ENCODE measurements at regions not wholly inside any gene's neighbourhood (a gene's known extent, or its start where the extent isn't known, plus 50 kb on each side); places are given as distances from the start of the nearest gene placed in this dataset.
"Not testable (repeated sequence)": the region's sequence is repeated elsewhere in the genome, so short reads cannot be mapped to it uniquely, and the experiment has no call there.

DNA sequence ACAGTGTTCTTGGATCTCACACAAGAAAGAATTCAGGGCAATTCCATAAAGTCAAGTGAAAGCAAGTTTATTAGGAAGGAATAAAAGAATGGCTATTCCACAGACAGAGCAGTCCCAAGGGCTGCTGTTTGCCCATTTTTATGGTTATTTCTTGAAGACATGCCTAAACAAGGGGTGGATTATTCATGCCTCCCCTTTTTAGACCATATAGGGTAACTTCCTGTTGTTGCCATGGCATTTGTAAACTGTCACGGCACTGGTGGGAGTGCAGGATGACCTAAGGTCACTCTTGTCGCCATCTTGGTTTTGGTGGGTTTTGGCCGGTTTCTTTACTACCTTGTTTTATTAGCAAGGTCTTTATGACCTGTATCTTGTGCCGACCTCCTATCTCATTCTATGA lies 219.6 kb downstream of the RAB11FIP4 start:
- DNase-seq = not testable (repeated sequence)

DNA sequence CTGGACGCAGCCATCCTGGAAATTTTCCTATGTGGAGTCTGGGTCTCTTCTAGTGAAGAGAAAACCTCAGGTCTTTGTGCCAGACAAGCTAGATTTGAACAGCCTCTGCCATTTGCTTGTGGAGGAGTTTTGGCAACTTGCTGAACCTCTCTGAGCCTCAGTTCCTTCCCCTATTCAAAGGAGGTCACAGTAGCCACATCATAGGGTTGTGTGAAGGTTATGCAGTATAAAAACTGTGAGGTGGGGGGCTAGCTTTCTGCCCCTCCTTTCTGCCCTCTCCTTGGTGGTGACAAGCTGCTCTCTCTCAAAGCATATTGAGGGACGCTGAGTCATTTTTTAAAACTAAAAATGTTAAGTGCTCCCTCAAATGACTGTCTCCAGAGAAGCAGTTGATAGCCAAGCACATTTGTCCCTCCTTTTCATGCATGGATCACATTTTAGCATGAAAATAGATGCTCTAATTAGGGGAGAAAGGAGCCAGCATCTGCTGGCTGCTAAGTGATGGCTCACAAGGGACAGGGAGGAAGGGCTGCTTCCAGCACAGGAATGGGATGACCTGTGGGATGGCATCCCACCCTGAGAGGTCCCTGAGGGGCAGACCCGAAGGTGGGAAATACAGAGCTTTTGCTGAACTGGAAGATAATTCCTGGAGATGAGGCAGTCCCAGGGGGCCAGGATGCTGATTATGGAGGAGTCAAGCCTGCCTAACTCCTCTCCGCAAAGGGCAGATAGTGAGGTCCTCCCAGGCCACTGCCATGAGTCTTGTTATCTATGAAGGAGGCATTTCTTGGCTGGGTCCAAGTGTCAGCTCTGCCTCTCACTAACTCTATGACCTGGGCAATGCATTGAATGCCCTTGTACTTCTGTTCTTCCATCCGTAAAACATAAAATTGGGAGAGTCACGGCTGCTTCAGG lies 218.8 kb downstream of the RAB11FIP4 start:
- DNase-seq = no peak

DNA sequence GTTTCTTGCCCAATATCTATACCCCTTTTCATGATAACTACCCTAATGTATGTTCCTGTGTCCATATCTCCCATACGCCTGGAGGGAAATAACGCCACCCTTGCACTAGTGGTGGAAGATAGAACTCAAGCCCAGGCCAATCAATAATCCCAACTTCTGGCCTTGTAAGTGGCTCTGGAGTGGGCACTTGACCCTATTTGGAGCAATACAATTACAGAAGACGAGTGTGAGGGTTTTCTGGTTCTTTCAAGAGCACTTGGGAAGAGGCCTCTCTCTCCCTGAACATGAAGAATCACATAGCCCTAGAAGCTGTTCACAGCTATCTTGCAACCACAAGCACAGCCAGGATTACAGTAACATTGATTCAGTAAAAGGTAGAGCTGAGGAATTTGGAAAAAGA lies 217.9 kb downstream of the RAB11FIP4 start:
- no peak for DNase-seq

DNA sequence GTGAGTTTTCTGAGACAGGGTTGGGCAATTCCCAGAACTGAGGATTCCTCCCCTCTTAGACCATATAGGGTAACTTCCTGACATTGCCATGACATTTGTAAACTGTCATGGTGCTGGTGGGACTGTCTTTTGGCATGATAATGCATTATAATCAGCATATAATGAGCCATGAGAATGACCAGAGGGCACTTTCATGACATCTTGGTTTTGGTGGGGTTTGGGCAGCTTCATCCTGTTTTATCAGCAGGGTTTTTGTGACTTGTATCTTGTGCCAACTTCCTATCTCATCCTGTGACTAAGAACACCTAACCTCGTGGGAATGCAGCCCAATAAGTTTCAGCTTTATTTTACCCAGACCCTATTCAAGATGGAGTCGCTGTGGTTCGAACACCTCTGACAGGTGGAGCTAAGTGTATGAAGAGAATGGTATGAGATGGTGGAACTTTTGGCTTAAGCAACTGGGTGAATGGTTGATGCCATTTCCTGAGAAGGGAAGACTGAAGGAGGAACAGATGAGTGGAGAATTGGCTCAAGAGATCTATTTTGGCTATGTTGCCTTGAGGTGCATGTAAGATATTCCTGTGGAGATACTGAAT lies 217.3 kb downstream of the RAB11FIP4 start:
- DNase-seq = no peak

- DNase-seq = no peak
Observed at GRCh38 chr17:31605761-31606160, 214.3 kb downstream of the RAB11FIP4 start.

- no peak for DNase-seq
Observed at GRCh38 chr17:31604936-31605335, 213.5 kb downstream of the RAB11FIP4 start.

DNA sequence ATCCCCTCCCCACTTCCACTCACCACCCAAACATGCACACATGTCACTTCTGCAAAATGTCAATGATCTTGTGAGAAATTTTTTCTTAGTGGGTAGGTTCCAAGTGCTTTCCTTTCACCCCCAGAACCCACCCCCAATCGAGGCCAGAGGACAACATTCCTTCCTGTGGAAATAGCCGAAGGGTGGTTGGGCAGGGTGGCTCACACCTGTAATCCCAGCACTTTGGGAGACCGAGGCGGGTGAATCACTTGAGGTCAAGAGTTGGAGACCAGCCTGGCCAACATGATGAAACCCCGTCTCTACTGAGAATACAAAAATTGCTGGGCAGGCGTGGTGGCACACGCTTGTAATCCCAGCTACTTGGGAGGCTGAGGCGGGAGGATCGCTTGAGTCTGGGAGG lies 208.7 kb downstream of the RAB11FIP4 start:
- not testable (repeated sequence) for DNase-seq

- no peak for DNase-seq
Observed at GRCh38 chr17:31598921-31599571, 207.6 kb downstream of the RAB11FIP4 start.

- DNase-seq = no peak
Observed at GRCh38 chr17:31598399-31598782, 206.9 kb downstream of the RAB11FIP4 start.

GRCh38 chr17:31597646-31598398 lies 206.3 kb downstream of the RAB11FIP4 start:
- no peak for DNase-seq

DNA sequence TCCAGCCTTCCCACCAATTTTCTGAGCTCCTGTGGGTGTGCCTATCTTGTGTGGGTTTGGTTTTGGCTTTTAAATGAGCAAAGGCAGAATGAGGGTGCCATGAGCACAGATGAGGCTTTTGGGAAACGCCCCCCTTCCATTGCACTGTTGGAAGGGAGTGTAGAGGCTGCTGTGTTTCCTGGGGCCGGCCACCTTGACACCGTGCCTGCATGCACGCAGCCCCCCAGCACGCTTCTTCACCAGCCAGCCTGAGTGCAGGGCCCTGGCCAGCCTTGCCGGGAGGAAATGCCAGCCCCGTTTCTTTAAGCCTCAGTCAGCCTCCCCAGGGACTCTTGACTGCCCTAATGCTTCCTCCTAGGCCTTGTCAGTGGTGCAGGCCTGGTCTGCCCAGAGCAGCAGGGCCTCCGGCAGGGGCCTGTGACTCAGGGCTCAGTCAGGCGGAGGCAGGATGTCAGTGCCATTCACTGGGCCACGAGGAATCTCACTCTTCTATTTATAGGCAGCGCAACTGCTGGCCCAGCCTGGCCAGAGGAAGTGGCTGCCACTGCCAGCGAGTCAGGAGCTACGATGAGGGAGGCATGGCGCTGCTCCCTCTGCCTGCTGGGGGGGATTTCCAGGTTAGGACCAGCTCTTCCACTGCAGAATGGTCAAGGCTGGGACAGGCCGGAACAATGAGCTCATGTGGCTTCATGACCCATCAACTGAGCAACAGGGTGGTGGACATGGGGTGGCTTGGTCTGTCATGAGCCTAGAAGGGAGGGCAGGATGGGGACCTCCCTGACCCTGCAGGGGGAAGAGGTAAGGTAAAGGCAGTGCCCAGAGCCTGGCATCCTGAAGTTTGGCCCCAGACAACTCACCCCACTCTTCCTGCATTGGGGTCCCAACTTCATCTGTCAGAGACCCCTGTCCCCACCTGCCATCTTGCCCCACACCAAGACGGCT lies 205.2 kb downstream of the RAB11FIP4 start:
- DNase-seq = peak; percentile 58

- DNase-seq = no peak
Observed at GRCh38 chr17:31595666-31596381, 204.3 kb downstream of the RAB11FIP4 start.

- no peak for DNase-seq
Observed at GRCh38 chr17:31595076-31595475, 203.6 kb downstream of the RAB11FIP4 start.

- no peak for DNase-seq
Observed at GRCh38 chr17:31594416-31594815, 202.9 kb downstream of the RAB11FIP4 start.

GRCh38 chr17:31593806-31594205 lies 202.3 kb downstream of the RAB11FIP4 start:
- peak; percentile 91 for DNase-seq

DNA sequence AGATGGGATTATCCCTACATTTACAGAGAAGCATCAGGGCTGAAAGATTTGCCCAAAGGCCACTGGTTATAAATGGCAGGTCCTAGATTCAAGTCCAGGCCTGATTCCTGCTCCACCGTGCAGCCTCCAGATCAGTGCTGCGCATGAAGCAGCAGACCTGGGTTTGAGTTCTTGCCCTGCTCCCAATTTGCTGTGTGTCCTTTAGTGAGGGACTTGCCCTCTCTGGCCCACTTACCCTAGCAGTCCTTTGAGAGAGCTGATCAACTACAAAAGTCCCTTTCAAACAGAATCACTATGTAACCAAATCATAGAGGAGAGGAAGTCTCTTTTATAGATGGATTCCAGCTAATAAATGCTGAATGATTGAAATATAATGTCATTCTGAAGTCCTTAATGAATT lies 200.4 kb downstream of the RAB11FIP4 start:
- DNase-seq = no peak

DNA sequence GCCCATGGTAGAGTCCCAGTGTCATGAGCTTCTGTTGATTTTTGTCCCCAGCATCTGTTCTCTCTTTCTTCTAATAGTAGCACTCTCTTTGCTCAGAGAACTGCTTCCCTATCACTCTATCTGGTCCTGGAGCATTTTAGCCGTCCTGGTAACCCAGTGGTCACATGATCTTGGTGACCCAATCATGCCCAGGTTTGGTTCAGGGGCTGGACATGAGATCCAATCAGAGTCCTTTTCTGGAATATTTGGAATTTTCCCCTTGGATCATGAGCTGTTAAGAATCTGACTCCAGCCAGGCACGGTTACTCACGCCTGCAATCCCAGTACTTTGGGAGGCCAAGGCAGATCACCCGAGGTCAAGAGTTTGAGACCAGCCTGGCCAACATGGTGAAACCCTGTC lies 197.0 kb downstream of the RAB11FIP4 start:
- no peak for DNase-seq

DNA sequence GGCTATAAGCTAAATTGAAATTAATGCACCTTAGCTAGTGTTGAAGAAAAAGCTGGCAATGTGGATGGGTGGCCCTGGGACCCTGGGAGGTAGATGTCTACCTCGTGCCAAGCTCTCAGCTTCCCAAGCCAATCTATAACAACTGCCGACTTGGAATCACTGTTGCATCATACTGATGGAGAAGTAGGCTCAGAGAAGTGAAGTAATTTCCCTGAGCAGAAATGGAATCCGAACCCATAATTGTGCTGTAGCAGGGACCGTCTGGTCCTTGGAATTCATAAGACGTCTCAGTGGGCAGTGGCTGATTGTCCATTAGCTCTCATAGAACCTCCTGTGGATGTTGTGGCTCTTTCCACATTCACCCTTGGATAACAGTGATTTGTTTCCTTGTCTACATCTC lies 196.6 kb downstream of the RAB11FIP4 start:
- no peak for DNase-seq

Measured in tongue (tissue), 1 donor.